ENCODE measurements at regions not wholly inside any gene's neighbourhood (a gene's known extent, or its start where the extent isn't known, plus 50 kb on each side); places are given as distances from the start of the nearest gene placed in this dataset.
"Not testable (repeated sequence)": the region's sequence is repeated elsewhere in the genome, so short reads cannot be mapped to it uniquely, and the experiment has no call there.

DNA sequence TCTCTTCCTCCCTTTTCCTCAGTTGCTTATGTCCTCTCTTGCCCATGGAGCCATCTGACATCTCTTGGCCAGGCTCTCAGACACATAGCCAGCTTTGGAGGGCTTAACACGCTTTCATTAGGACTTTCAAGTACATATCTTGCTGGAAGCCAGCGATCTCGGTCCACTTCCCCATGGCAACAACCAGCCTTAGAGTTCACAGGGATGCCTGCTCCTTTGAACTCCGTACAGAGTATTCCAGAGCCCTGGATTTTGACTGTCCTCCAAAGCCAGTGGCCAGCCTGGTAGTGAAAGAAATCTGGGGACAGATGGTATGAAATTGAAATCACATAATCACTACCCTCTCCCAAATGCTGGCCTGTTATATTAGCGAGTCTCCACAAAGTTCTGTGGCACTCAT is 370.5 kb upstream of the NPVF start:
- H3K4me1 Mint-ChIP-seq (ENCODE audit: low read depth): peaks cover 3% of the 10 kb centered on the region
- intact Hi-C loops (cut with micrococcal nuclease): no loop called here
- no peak overlapping the region for H3K4me3 Mint-ChIP-seq (ENCODE audit: low read depth)
- H3K9me3 Mint-ChIP-seq: no peaks in the 10 kb centered on the region
- peaks cover 25% of the 10 kb centered on the region for H3K27me3 Mint-ChIP-seq (ENCODE audit: low read depth)
- H3K27ac Mint-ChIP-seq: no peak overlapping the region
- no peak for DNase-seq (ENCODE audit: low spot score)
- no peaks in the 10 kb centered on the region for H3K36me3 Mint-ChIP-seq (ENCODE audit: low read depth)

DNA sequence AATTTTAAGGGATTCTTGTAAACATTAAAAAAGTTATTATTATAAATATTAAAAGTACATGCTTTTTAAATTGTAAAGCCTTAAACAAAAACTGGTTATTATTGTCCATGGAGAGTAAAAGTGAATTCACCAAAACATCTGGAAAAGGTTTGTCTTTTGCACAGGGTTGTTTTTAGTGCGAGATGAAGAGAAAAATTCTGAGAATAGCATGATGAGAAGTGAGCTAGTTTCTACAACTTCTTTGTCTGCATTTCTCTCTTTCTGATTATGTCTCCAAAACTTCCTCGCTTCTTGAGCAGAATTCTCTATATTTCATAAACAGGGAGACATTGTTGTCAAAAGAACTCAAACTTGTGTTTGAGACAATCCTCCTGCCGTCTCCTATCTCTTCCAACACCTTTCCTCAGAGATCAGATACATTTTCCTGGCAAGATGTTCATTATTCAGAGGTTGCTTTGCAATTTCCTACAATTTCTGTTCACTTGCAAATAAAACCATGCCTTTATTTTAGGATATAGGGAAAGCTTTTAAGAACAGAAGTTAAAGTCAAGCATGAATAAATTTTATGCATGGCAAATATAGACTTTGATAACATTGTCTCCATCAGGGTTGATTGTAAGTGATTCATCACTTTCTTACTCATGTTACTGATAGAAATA is 372.1 kb upstream of the NPVF start:
- peaks cover 23% of the 10 kb centered on the region for H3K27me3 Mint-ChIP-seq (ENCODE audit: low read depth)
- no peak overlapping the region for H3K27ac Mint-ChIP-seq
- DNase-seq (ENCODE audit: low spot score): no peak
- no peak overlapping the region for H3K4me3 Mint-ChIP-seq (ENCODE audit: low read depth)
- H3K36me3 Mint-ChIP-seq (ENCODE audit: low read depth): no peaks in the 10 kb centered on the region
- intact Hi-C loops (cut with micrococcal nuclease): no loop called here
- no peaks in the 10 kb centered on the region for H3K9me3 Mint-ChIP-seq
- peaks cover 3% of the 10 kb centered on the region for H3K4me1 Mint-ChIP-seq (ENCODE audit: low read depth)

DNA sequence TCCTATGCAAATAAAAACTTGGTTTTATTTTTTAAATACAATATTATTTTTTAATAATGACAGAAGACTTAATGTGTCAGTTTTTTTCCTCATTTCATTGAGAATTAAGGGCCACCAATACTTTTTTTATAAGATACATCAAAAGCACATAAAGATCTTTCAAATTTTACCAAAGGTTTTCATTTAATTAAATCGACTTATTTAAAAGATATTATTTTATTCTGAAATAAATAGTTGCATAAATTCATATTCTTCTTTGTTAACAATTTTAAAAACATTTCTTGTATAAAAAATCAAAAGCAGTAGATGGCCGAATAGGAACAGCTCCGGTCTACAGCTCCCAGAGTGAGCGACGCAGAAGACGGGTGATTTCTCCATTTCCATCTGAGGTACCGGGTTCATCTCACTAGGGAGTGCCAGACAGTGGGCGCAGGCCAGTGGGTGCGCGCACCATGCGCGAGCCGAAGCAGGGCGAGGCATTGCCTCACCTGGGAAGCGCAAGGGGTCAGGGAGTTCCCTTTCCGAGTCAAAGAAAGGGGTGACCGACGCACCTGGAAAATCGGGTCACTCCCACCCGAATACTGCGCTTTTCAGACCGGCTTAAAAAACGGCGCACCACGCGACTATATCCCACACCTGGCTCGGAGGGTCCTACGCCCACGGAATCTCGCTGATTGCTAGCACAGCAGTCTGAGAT is 374.6 kb upstream of the NPVF start:
- DNase-seq (ENCODE audit: low spot score); intact Hi-C loops (cut with micrococcal nuclease): not testable (repeated sequence)

DNA sequence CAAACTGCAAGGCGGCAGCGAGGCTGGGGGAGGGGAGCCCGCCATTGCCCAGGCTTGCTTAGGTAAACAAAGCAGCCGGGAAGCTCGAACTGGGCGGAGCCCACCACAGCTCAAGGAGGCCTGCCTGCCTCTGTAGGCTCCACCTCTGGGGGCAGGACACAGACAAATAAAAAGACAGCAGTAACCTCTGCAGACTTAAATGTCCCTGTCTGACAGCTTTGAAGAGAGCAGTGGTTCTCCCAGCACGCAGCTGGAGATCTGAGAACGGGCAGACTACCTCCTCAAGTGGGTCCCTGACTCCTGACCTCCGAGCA is 375.1 kb upstream of the NPVF start:
- H3K27ac Mint-ChIP-seq; intact Hi-C loops (cut with micrococcal nuclease); H3K9me3 Mint-ChIP-seq; H3K36me3 Mint-ChIP-seq (ENCODE audit: low read depth); DNase-seq (ENCODE audit: low spot score); H3K4me1 Mint-ChIP-seq (ENCODE audit: low read depth): not testable (repeated sequence)
- Mint-ChIP-seq H3K4me3 (ENCODE audit: low read depth) (peak overlapping the region; percentile 49), H3K27me3 (ENCODE audit: low read depth) (peaks cover 23% of the 10 kb centered on the region)

More for the DNA sequence above, 374.6 kb upstream of the NPVF start:
- Mint-ChIP-seq H3K4me3 (ENCODE audit: low read depth) (peak overlapping the region; percentile 49), H3K27me3 (ENCODE audit: low read depth) (peaks cover 23% of the 10 kb centered on the region)
- H3K4me1 Mint-ChIP-seq (ENCODE audit: low read depth); H3K27ac Mint-ChIP-seq; H3K36me3 Mint-ChIP-seq (ENCODE audit: low read depth); H3K9me3 Mint-ChIP-seq: not testable (repeated sequence)

DNA sequence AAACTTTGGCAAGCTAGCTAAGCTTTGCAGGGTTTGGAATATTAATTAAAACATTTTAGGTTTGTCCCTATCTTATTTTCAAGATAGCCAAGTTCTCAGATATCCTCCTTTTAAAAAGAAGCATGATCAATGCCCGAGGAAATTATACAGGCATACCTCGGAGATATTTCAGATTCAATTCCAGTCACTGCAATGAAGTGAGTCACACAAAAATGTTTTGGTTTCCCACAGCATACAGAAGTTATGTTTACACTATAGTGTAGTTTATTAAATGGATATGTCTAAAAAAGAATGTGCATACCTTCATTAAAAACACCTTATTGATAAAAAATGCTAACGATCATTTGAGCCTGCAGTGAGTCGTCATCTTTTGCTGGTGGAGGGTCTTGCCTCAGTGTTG is 382.9 kb upstream of the NPVF start:
- intact Hi-C loops (cut with micrococcal nuclease): no loop called here
- DNase-seq (ENCODE audit: low spot score): no peak
- peaks cover 12% of the 10 kb centered on the region for H3K9me3 Mint-ChIP-seq

DNA sequence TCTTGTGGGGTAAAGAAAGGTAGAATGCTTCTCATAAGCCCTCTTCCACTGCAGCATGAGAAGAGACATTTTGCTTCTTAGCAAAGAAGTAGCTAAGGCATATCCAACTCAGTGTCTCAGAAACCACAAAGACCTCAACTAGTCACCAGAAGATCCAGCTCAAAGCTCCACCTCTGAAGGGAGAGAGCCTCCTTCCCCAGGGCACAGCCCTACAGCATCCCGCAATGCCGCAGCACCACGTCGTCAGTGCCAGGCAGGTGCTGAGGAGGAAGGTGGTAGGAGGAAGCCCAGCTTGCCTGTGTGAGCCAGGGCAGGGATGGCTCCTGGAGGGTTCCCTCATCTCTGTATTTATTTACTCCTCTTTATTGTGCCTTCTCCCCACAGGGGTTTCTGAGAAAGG is 385.6 kb upstream of the NPVF start:
- Mint-ChIP-seq H3K4me1 (ENCODE audit: low read depth) (no peaks in the 10 kb centered on the region), H3K27ac (no peak overlapping the region), H3K9me3 (peaks cover 12% of the 10 kb centered on the region), H3K4me3 (ENCODE audit: low read depth) (no peak overlapping the region), H3K36me3 (ENCODE audit: low read depth) (no peaks in the 10 kb centered on the region), H3K27me3 (ENCODE audit: low read depth) (peaks cover 3% of the 10 kb centered on the region)
- DNase-seq (ENCODE audit: low spot score): no peak
- intact Hi-C loops (cut with micrococcal nuclease): no loop called here

More for the DNA sequence above, 382.9 kb upstream of the NPVF start:
- H3K27me3 Mint-ChIP-seq (ENCODE audit: low read depth): peaks cover 3% of the 10 kb centered on the region
- no peaks in the 10 kb centered on the region for H3K4me1 Mint-ChIP-seq (ENCODE audit: low read depth)
- no peaks in the 10 kb centered on the region for H3K36me3 Mint-ChIP-seq (ENCODE audit: low read depth)
- no peak overlapping the region for H3K27ac Mint-ChIP-seq
- H3K4me3 Mint-ChIP-seq (ENCODE audit: low read depth): no peak overlapping the region

DNA sequence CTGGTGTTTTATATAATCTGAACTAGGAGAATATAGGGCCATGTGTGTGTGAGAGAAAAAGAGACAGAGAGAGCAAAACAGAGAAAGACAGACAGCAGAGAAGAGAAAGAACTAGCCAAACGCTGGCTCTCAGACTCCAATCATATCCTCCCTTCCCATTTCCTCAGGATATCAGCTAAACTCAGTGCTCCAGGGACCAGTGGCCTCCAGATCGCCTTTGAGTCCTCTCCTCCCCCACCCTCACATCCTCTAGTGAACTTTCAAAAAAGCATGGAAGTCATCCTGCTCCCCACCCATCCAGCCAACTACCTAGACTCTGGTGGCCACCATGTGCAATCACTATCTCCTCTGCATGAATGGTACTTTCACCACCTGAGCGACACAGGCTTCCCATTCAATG is 386.1 kb upstream of the NPVF start:
- peaks cover 3% of the 10 kb centered on the region for H3K27me3 Mint-ChIP-seq (ENCODE audit: low read depth)
- DNase-seq (ENCODE audit: low spot score): no peak
- no peak overlapping the region for H3K4me3 Mint-ChIP-seq (ENCODE audit: low read depth)
- no peak overlapping the region for H3K27ac Mint-ChIP-seq
- peaks cover 2% of the 10 kb centered on the region for H3K4me1 Mint-ChIP-seq (ENCODE audit: low read depth)
- intact Hi-C loops (cut with micrococcal nuclease): no loop called here
- H3K36me3 Mint-ChIP-seq (ENCODE audit: low read depth): no peaks in the 10 kb centered on the region
- peaks cover 12% of the 10 kb centered on the region for H3K9me3 Mint-ChIP-seq

DNA sequence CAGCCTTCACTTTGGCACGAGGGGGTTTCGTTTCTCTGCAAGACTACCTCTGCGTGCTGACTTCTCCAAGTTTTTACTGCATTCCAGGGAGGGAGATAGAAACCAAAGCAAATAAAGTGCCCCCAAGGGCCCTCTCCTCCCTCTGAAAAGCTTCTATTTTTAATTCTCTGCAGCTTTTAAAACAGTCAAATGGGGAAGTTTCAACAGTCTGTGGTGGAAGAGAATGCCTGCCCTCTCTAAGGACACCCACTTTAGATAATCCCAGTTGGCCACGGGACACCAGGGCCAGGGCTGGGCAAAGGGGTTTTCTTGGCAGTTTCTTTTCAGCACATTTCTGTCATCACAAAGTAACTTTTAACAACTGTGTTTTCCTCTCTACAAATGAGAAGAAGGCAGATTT is 386.7 kb upstream of the NPVF start:
- peaks cover 4% of the 10 kb centered on the region for H3K4me1 Mint-ChIP-seq (ENCODE audit: low read depth)
- intact Hi-C loops (cut with micrococcal nuclease): no loop called here
- H3K27ac Mint-ChIP-seq: no peak overlapping the region
- no peak for DNase-seq (ENCODE audit: low spot score)
- H3K27me3 Mint-ChIP-seq (ENCODE audit: low read depth): peaks cover 3% of the 10 kb centered on the region
- peaks cover 12% of the 10 kb centered on the region for H3K9me3 Mint-ChIP-seq
- H3K4me3 Mint-ChIP-seq (ENCODE audit: low read depth): no peak overlapping the region
- H3K36me3 Mint-ChIP-seq (ENCODE audit: low read depth): no peaks in the 10 kb centered on the region

DNA sequence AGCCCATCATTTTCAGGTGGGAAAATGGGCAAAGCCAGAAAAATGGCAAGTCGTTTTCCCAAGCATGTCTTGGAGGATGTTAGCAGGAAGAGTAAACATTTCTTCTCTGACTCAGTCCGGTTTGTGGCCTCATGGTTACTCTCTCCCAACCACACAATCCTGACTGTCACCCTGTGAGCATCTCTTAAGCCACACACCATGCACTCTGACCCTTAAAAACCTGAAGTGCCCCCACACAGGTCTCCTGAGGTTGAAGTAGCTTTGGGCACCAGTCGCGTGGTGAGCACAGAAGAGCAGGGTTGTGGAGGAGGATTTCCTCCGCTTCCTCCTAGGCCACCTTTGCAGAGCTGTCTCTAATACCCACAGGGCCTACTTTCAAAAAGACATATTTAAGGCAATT is 387.3 kb upstream of the NPVF start:
- intact Hi-C loops (cut with micrococcal nuclease): no loop called here

DNA sequence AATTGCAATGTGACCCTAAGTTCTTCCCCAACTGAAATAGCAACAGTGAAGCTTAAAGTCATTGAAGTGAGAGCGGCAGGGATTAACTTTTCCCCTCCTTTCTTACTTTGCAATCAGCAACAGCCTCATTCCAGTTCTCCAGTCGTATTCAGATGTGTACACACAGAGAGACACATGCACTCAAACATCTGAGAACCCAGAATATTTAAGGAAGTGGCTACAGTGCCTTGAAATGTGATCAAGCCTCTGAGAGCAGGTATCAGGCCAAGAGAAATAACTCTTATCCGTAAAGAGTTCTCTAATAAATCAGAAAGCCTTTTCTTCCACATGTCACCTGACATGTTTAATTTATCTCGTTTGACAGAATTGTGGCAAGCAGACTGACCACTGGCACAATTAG is 388.9 kb upstream of the NPVF start:
- Mint-ChIP-seq H3K36me3 (ENCODE audit: low read depth) (no peaks in the 10 kb centered on the region), H3K4me1 (ENCODE audit: low read depth) (peaks cover 16% of the 10 kb centered on the region), H3K9me3 (peaks cover 8% of the 10 kb centered on the region), H3K27ac (no peak overlapping the region), H3K27me3 (ENCODE audit: low read depth) (no peaks in the 10 kb centered on the region), H3K4me3 (ENCODE audit: low read depth) (no peak overlapping the region)
- intact Hi-C loops (cut with micrococcal nuclease): no loop called here
- DNase-seq (ENCODE audit: low spot score): no peak

More for the DNA sequence above, 387.3 kb upstream of the NPVF start:
- Mint-ChIP-seq H3K4me1 (ENCODE audit: low read depth) (peaks cover 10% of the 10 kb centered on the region), H3K27ac (no peak overlapping the region), H3K9me3 (peaks cover 12% of the 10 kb centered on the region), H3K27me3 (ENCODE audit: low read depth) (peaks cover 3% of the 10 kb centered on the region), H3K36me3 (ENCODE audit: low read depth) (no peaks in the 10 kb centered on the region), H3K4me3 (ENCODE audit: low read depth) (no peak overlapping the region)
- no peak for DNase-seq (ENCODE audit: low spot score)

DNA sequence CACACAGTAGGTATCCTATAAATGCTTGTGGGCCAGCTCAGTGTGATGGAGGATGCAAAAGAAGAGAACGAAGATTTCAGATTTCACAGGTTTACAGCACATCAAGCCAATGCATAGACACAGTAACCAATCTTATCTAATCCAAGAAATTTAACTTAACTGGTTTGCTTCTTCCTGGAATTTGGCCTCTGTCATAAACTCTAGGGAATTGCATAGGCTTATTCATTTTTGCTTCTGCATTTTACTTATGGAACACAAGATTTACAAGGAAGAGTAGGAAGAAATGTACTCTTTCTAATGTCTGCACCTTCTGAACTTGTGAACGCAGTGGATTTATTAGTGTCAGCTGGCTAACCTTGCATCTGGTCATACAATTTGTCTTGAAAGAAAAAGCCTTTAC is 389.4 kb upstream of the NPVF start:
- no peak overlapping the region for H3K27ac Mint-ChIP-seq
- intact Hi-C loops (cut with micrococcal nuclease): no loop called here
- peaks cover 3% of the 10 kb centered on the region for H3K9me3 Mint-ChIP-seq
- H3K36me3 Mint-ChIP-seq (ENCODE audit: low read depth): no peaks in the 10 kb centered on the region
- peaks cover 16% of the 10 kb centered on the region for H3K4me1 Mint-ChIP-seq (ENCODE audit: low read depth)
- no peak for DNase-seq (ENCODE audit: low spot score)
- no peak overlapping the region for H3K4me3 Mint-ChIP-seq (ENCODE audit: low read depth)
- H3K27me3 Mint-ChIP-seq (ENCODE audit: low read depth): no peaks in the 10 kb centered on the region

DNA sequence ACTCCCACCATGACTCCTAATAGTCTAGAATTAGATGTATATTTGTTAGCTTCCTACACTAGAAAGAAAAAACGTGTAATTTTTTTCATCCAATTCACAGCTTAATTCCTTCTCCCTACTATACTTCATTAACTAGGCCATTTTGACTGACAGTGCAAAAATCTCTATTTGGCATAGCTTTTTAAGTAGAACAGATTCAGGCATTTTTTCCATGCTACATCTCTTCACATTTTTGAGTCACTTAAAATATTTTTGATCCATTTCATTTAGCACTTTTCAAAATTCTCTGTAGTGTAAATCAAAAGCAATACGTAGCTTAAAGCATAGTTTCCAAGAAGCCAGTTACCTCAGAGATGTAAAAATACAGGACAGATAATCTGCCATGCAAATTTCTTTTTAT is 391.1 kb upstream of the NPVF start:
- Mint-ChIP-seq H3K9me3 (no peaks in the 10 kb centered on the region), H3K27me3 (ENCODE audit: low read depth) (no peaks in the 10 kb centered on the region)

DNA sequence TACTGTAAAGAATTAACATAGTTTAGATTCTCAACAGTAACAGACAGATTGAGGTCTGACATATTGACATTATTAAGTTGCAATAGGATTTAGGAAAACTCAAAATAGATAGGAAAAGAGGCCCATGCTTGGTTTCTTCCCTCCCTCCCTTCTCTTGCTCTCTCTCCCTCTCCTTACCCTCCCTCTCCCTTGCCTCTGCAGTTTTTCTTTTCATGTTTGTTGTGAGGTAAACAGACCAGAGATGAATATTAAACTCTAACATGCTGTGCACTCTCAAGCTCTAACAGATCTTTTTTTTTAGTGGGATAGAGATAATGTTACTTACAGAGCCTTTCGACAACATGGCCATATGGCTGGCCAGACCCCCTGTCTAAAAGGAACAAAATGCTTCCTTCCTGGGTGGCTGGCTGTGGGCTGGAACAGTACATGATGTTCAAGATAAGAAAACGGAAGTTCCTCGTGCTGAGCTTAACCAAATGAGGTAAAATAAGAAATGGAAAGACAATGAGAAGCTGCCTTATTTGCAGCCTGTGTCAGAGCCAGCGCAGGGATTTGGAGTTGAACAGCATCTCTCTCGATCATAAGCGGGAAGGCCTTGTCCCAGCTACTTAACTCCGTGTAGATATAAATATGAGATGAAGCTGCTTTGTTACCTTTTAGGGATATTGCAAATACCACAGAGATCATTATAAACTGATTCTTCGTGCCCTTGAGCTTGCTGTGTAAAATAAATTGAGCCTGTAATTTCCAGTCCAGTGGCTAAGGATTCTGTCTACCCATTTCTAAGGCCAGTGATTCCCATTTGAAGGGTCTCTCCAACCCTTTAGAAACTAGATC is 391.9 kb upstream of the NPVF start:
- Mint-ChIP-seq H3K4me1 (ENCODE audit: low read depth) (peaks cover 16% of the 10 kb centered on the region), H3K9me3 (no peaks in the 10 kb centered on the region), H3K27ac (no peak overlapping the region), H3K4me3 (ENCODE audit: low read depth) (no peak overlapping the region), H3K36me3 (ENCODE audit: low read depth) (no peaks in the 10 kb centered on the region), H3K27me3 (ENCODE audit: low read depth) (no peaks in the 10 kb centered on the region)
- no peak for DNase-seq (ENCODE audit: low spot score)
- intact Hi-C loops (cut with micrococcal nuclease): no loop called here

More for the DNA sequence above, 391.1 kb upstream of the NPVF start:
- Mint-ChIP-seq H3K27ac (no peak overlapping the region), H3K4me3 (ENCODE audit: low read depth) (no peak overlapping the region), H3K4me1 (ENCODE audit: low read depth) (peaks cover 16% of the 10 kb centered on the region), H3K36me3 (ENCODE audit: low read depth) (no peaks in the 10 kb centered on the region)
- intact Hi-C loops (cut with micrococcal nuclease): no loop called here
- no peak for DNase-seq (ENCODE audit: low spot score)

All from activated T-helper 2 cell treated with anti-CD3 and anti-CD28 coated beads, Interferon-gamma antibody, Interleukin-2, Interleukin-4, amounts not matched to agents 10 μg/mL and 5 μg/mL and 100 μg/mL, durations not matched to agents 14 hours and 24 hours and 36 hours (primary cell).